ENCODE measurements at regions not wholly inside any gene's neighbourhood (a gene's known extent, or its start where the extent isn't known, plus 50 kb on each side); places are given as distances from the start of the nearest gene placed in this dataset.
"Not testable (repeated sequence)": the region's sequence is repeated elsewhere in the genome, so short reads cannot be mapped to it uniquely, and the experiment has no call there.

DNA sequence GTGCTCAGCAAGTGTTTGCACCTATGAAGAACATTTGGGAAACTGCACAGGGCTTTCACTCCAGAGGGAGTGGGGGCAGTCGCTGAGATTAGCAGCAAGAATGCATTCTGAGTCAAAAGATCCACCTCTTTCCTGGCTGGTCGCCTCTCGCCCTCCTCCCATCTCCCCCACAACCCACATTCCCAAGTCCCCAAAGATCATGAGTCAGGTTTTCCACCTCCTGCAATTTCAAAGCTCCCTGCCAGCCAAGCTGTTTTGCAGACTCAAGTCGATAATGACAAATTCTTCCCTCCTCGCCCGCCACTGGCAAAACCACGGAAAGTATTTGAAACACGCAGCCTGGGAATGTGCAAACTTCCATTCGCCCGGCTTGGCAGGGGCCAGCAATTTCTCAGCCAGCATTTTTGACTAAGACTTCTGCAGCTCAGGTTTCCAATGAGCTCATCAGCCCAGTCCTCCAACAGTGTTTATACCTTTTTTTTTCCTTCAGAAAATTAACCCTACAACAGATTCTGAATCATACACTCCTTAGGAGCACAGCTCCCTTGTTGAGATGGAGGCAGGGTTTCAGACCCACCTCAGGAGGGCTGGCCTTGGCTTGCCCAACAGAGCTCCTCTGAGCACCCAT, 181.4 kb downstream of the SMAD6 start:
- no peak overlapping the region for H3K4me3 ChIP-seq (ENCODE audit: low read length)
- H3K4me1 ChIP-seq (ENCODE audit: control insufficient read depth, insufficient read depth, low read length): peaks cover 5% of the 10 kb centered on the region
- no peaks in the 10 kb centered on the region for H3K36me3 ChIP-seq (ENCODE audit: control insufficient read depth, insufficient read depth, low read length)
- no peaks in the 10 kb centered on the region for H3K9me3 ChIP-seq (ENCODE audit: control insufficient read depth, low read length)
- H3K27me3 ChIP-seq (ENCODE audit: control insufficient read depth, insufficient read depth, low read length): no peaks in the 10 kb centered on the region
- no peak overlapping the region for H3K9ac ChIP-seq (ENCODE audit: low read length)

DNA sequence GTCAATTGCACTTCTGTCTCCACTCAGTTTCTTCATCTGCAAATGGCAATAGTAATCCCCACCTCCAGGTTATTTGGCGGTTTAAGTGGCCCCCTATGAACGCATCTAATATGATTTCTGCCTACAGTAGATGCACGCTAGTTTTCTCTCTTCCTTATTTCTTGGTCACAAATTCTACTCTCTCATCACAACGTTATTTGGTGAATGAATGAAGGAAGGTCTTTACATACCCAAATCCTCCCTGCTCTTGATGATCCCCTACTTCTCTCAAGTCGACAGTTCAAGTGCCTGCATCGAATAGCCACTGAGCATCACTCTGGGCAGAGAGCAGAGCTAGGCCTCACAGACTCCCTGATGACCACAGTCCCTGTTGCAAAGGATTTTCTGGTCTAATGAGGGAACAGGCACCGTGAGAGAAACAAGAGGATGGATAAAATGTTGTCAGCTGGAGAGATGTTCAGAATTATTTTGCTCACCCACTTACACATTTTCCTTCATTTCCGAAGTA, 181.2 kb upstream of the SMAD3 start:
- H3K9ac ChIP-seq (ENCODE audit: low read length): no peak overlapping the region
- H3K4me1 ChIP-seq (ENCODE audit: control insufficient read depth, insufficient read depth, low read length): peaks cover 5% of the 10 kb centered on the region

DNA sequence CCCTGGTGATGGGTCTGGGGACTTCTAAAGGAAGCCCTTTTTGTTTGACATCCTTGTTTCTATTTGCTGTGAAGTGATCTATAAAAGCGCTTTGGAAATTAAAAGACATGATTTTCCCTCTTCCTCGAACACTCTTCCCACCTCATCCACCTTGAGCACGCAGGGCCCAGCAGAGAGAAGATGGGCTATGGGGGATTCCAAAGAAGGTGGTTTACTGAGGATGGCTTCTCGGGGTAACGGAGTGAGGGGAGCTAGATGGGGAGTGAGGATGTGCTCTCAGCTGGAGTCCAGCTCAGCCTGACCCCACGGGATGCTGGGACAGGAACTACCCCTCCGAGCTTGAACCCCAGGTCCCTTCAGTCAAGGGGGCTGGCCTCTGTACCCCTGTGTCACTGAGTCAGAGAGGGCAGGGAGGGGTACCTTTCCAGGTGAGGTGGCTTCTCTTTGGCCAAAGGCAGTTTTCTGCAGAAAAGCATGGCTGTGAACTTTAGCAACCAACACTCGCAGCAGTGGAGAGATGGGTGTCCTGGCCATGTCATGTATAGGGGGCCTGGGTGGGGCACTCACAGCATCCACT, 180.7 kb upstream of the SMAD3 start:
- no peaks in the 10 kb centered on the region for H3K27me3 ChIP-seq (ENCODE audit: control insufficient read depth, insufficient read depth, low read length)
- H3K9me3 ChIP-seq (ENCODE audit: control insufficient read depth, low read length): no peaks in the 10 kb centered on the region
- H3K4me1 ChIP-seq (ENCODE audit: control insufficient read depth, insufficient read depth, low read length): peaks cover 5% of the 10 kb centered on the region
- H3K36me3 ChIP-seq (ENCODE audit: control insufficient read depth, insufficient read depth, low read length): no peaks in the 10 kb centered on the region
- no peak overlapping the region for H3K9ac ChIP-seq (ENCODE audit: low read length)
- no peak overlapping the region for H3K4me3 ChIP-seq (ENCODE audit: low read length)

More for the DNA sequence above, 181.2 kb upstream of the SMAD3 start:
- Histone ChIP-seq H3K27me3 (ENCODE audit: control insufficient read depth, insufficient read depth, low read length) (no peaks in the 10 kb centered on the region), H3K9me3 (ENCODE audit: control insufficient read depth, low read length) (no peaks in the 10 kb centered on the region), H3K4me3 (ENCODE audit: low read length) (no peak overlapping the region), H3K36me3 (ENCODE audit: control insufficient read depth, insufficient read depth, low read length) (no peaks in the 10 kb centered on the region)

DNA sequence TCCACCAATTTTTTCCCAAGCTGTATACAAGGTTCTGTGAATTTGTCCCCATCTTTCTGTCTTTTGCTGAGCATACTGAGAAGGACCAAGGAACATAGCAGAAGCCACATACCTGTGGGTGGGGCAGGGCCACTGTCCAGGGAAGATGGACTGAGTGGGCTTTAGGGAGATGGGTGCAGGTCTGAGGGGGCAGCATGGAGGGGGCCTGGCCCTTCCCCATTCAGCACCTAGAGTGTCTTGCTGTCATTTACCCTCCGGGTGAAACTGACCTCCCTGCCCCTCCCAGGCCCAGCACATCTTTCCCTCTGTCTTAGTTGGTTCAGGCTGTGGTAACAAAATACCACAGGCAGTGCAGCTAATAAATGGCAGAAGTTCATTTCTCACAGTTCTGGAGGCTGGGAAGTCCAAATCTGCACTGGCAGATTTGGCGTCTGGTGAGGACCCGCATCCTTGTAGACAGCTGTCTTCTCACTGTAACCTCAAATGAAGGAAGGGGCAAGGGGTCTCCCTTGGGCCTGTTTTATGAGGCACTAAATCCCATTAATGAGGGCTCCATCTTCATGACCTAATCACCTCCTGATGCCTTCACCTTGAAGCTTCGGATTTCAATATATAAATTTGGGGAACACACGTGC, 180.0 kb upstream of the SMAD3 start:
- Histone ChIP-seq H3K4me1 (ENCODE audit: control insufficient read depth, insufficient read depth, low read length) (peaks cover 5% of the 10 kb centered on the region), H3K27me3 (ENCODE audit: control insufficient read depth, insufficient read depth, low read length) (no peaks in the 10 kb centered on the region), H3K4me3 (ENCODE audit: low read length) (no peak overlapping the region), H3K9ac (ENCODE audit: low read length) (no peak overlapping the region), H3K36me3 (ENCODE audit: control insufficient read depth, insufficient read depth, low read length) (no peaks in the 10 kb centered on the region), H3K9me3 (ENCODE audit: control insufficient read depth, low read length) (no peaks in the 10 kb centered on the region)

DNA sequence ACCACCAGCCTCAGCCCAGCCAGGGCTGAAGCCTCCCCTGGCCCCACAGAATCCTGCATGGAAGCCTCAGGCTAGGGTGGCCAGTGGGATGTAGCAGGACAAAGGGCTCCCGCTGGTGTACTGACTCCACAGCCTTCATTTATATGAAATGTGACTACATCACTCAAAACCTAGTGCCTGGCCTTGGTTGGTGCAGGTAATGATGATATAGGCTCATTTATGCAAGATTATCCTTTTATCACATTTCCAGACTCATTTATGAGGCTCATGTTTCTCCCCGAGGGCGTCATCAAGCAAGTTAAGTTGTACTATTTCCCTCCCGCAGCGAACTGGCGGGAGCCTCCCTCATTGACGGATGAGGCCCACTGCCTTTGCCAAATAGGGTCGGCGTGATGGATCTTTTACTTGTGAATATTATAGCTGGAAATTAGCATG, 179.1 kb upstream of the SMAD3 start:
- Histone ChIP-seq H3K27me3 (ENCODE audit: control insufficient read depth, insufficient read depth, low read length) (no peaks in the 10 kb centered on the region), H3K9ac (ENCODE audit: low read length) (no peak overlapping the region), H3K9me3 (ENCODE audit: control insufficient read depth, low read length) (no peaks in the 10 kb centered on the region), H3K4me1 (ENCODE audit: control insufficient read depth, insufficient read depth, low read length) (peaks cover 5% of the 10 kb centered on the region), H3K4me3 (ENCODE audit: low read length) (no peak overlapping the region), H3K36me3 (ENCODE audit: control insufficient read depth, insufficient read depth, low read length) (no peaks in the 10 kb centered on the region)

DNA sequence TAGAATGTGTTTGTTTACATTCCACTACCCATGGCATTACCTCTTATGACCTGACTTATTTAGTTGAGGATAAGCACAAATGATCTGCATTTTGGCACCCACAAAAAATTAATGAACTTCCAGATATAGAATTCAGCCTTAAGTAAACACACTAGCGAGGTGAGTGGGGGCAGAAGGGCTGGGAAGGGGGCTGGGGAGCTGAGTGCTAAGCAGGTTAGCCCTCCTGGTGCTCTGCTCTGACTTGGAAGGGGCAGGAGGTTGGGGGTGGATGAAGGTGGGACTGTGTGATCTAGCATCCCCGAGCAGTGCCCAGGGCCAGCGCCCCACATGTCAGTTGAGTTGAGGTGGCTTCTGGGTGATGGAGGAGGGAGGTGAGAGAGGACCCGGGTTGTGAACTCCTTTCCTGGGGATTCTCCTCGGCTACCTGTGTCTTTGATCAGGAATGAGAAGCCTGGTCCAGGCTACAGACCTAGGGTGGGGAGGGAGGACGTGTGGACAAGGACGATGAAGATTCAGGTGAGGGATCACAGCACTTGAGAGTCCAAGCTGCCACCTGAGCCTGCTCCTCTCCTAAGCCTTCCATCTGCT, 178.6 kb upstream of the SMAD3 start:
- H3K27me3 ChIP-seq (ENCODE audit: control insufficient read depth, insufficient read depth, low read length): no peaks in the 10 kb centered on the region
- H3K4me1 ChIP-seq (ENCODE audit: control insufficient read depth, insufficient read depth, low read length): peaks cover 5% of the 10 kb centered on the region
- H3K9ac ChIP-seq (ENCODE audit: low read length): no peak overlapping the region
- no peak overlapping the region for H3K4me3 ChIP-seq (ENCODE audit: low read length)
- no peaks in the 10 kb centered on the region for H3K36me3 ChIP-seq (ENCODE audit: control insufficient read depth, insufficient read depth, low read length)
- no peaks in the 10 kb centered on the region for H3K9me3 ChIP-seq (ENCODE audit: control insufficient read depth, low read length)

DNA sequence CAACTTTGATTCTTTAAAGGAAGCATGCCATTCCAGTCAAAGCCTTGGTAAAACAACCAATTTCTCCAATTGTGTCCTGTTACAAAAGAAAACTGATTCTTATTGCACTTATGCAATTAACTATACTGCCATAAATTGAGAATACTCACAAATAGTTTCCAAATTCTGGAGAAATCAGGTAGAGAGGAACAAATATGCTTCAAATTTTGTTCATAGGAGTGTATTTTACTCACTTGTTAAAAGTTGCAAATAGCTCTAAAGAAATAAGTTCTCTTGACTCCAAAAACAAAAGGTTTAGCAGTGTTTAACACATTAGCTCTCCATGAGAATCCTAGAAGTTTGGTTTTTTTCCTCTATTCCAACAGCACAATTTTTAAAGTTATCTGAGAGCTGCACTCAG, 176.1 kb upstream of the SMAD3 start:
- H3K9me3 ChIP-seq (ENCODE audit: control insufficient read depth, low read length); H3K27me3 ChIP-seq (ENCODE audit: control insufficient read depth, insufficient read depth, low read length); H3K36me3 ChIP-seq (ENCODE audit: control insufficient read depth, insufficient read depth, low read length); H3K9ac ChIP-seq (ENCODE audit: low read length); H3K4me1 ChIP-seq (ENCODE audit: control insufficient read depth, insufficient read depth, low read length); H3K4me3 ChIP-seq (ENCODE audit: low read length): not testable (repeated sequence)

DNA sequence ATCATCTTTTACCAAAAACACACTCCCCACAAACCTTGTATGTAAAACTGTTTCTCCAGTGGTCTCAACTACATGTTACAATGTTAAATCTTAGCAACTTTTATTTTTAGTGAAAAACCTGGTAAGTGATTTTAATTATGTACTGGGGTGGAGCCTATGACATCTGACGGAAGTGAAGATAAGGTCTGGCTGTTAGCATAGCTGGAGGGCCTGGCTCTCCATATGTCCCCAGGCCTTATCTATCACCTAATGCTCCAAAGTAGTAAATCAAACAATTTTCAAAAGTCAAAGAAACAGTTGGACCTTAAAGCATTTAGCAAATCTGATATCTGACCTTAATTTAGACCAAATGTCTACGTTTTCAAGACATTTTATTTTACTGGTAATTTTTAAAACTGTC, 173.6 kb upstream of the SMAD3 start:
- Histone ChIP-seq H3K4me1 (ENCODE audit: control insufficient read depth, insufficient read depth, low read length) (peaks cover 5% of the 10 kb centered on the region), H3K36me3 (ENCODE audit: control insufficient read depth, insufficient read depth, low read length) (no peaks in the 10 kb centered on the region), H3K9me3 (ENCODE audit: control insufficient read depth, low read length) (no peaks in the 10 kb centered on the region), H3K9ac (ENCODE audit: low read length) (no peak overlapping the region), H3K4me3 (ENCODE audit: low read length) (no peak overlapping the region), H3K27me3 (ENCODE audit: control insufficient read depth, insufficient read depth, low read length) (no peaks in the 10 kb centered on the region)

DNA sequence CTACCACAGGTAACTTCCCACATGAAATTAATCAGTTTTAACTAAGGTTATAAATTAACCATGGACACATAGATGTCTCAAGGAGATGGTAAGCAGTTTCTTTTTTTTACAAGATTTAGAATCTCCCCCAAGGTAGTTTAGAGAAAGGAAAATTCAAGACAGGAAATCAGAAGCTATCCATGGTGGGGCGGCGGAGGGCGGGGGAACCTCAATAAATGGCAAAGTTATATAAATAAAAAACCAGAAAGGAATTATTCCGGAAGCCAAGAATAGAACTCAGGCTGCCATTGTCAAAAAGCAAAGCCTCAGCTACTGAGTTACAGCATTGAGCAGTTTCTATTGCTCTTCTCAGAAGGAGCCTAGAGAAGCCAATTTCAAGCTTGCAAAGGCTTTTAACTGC, 172.1 kb upstream of the SMAD3 start:
- no peaks in the 10 kb centered on the region for H3K36me3 ChIP-seq (ENCODE audit: control insufficient read depth, insufficient read depth, low read length)
- H3K9ac ChIP-seq (ENCODE audit: low read length): no peak overlapping the region
- H3K9me3 ChIP-seq (ENCODE audit: control insufficient read depth, low read length): no peaks in the 10 kb centered on the region

DNA sequence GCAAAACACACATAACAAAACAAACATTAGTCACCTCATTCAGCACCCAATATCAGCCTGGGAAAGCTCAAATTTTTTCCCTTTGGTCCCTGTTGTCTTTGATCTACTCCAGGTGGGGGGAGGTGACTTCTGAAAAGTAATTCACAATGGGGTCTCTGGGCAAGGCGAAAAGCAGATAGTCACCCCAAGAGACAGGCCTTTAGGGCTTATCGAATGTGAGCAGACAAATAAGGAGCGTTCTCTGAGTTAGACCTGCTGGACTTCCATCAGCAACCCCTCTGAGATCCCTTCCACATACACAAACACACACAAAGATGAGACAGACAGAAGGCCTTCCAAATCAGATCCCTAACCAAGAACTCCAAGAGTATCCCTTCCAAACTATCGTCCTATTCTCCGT, 171.0 kb upstream of the SMAD3 start:
- Histone ChIP-seq H3K9me3 (ENCODE audit: control insufficient read depth, low read length) (no peaks in the 10 kb centered on the region), H3K4me3 (ENCODE audit: low read length) (no peak overlapping the region), H3K27me3 (ENCODE audit: control insufficient read depth, insufficient read depth, low read length) (no peaks in the 10 kb centered on the region), H3K9ac (ENCODE audit: low read length) (no peak overlapping the region), H3K36me3 (ENCODE audit: control insufficient read depth, insufficient read depth, low read length) (no peaks in the 10 kb centered on the region), H3K4me1 (ENCODE audit: control insufficient read depth, insufficient read depth, low read length) (peaks cover 5% of the 10 kb centered on the region)

More for the DNA sequence above, 172.1 kb upstream of the SMAD3 start:
- no peak overlapping the region for H3K4me3 ChIP-seq (ENCODE audit: low read length)
- H3K4me1 ChIP-seq (ENCODE audit: control insufficient read depth, insufficient read depth, low read length): peaks cover 5% of the 10 kb centered on the region
- no peaks in the 10 kb centered on the region for H3K27me3 ChIP-seq (ENCODE audit: control insufficient read depth, insufficient read depth, low read length)

DNA sequence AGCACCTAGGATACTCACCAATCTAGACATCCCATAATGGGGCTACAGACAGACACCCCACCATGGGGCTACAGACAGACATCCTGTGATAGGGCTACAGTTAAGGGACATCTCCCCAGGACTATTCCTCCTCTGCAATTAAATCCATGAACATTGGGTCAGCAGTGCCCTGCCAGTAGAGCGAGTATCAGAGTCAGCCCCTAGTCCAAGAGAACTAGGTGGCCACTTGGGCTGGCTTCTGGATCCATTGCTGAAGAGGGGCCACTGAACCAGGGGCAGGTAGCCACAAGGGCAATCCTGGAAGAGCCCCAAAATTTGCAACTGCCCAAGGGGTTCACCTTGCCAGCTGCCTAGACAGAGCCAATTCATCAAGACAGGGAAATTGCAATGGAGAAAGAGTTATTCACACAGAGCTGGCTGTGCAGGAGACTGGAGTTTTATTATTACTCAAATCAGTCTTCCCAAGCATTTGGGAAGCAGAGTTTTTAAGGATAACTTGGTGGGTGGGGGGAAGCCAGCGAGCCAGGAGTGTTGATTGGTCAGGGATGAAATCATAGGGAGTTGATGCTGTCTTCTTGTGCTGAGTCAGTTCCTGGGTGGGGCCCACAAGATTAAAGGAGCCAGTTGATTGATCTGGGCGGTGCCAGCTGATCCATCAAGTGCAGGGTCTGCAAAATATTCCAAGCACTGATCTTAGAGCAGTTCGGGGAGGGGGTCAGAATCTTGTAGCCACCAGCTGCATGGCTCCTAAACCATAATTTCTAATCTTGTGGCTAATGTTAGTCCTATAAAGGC, 170.2 kb upstream of the SMAD3 start:
- H3K9me3 ChIP-seq (ENCODE audit: control insufficient read depth, low read length): no peaks in the 10 kb centered on the region

More for the DNA sequence above, 170.2 kb upstream of the SMAD3 start:
- H3K36me3 ChIP-seq (ENCODE audit: control insufficient read depth, insufficient read depth, low read length): no peaks in the 10 kb centered on the region
- peaks cover 5% of the 10 kb centered on the region for H3K4me1 ChIP-seq (ENCODE audit: control insufficient read depth, insufficient read depth, low read length)
- H3K27me3 ChIP-seq (ENCODE audit: control insufficient read depth, insufficient read depth, low read length): no peaks in the 10 kb centered on the region
- no peak overlapping the region for H3K9ac ChIP-seq (ENCODE audit: low read length)
- no peak overlapping the region for H3K4me3 ChIP-seq (ENCODE audit: low read length)

Measured in mucosa of stomach (tissue), 1 donor.